ENCODE measurements at regions not wholly inside any gene's neighbourhood (a gene's known extent, or its start where the extent isn't known, plus 50 kb on each side); places are given as distances from the start of the nearest gene placed in this dataset.
"Not testable (repeated sequence)": the region's sequence is repeated elsewhere in the genome, so short reads cannot be mapped to it uniquely, and the experiment has no call there.

GRCh38 chr12:54799966-54800365 is 54.4 kb upstream of the MUCL1 start:
- not testable (repeated sequence) for DNase-seq

GRCh38 chr12:54798651-54799050 is 55.7 kb upstream of the MUCL1 start:
- no peak for DNase-seq

GRCh38 chr12:54796991-54797390 is 57.3 kb upstream of the MUCL1 start:
- no peak for DNase-seq

- DNase-seq: no peak
These were observed 58.7 kb upstream of the MUCL1 start for GRCh38 chr12:54795644-54796043.

GRCh38 chr12:54786081-54786480 is 68.2 kb upstream of the MUCL1 start:
- DNase-seq: no peak

GRCh38 chr12:54784115-54784514 is 70.2 kb upstream of the MUCL1 start:
- no peak for DNase-seq

GRCh38 chr12:54777031-54777430 is 77.3 kb upstream of the MUCL1 start:
- not testable (repeated sequence) for DNase-seq

- no peak for DNase-seq
These were observed 80.7 kb upstream of the MUCL1 start for GRCh38 chr12:54773593-54773992.

GRCh38 chr12:54765652-54766051 is 88.7 kb upstream of the MUCL1 start:
- no peak for DNase-seq

GRCh38 chr12:54762390-54762789 is 91.9 kb upstream of the MUCL1 start:
- DNase-seq: no peak

- DNase-seq: no peak
These were observed 94.6 kb upstream of the MUCL1 start for GRCh38 chr12:54759751-54760150.

- DNase-seq: no peak
These were observed 102.8 kb upstream of the MUCL1 start for GRCh38 chr12:54751493-54751892.

- DNase-seq: peak; percentile 6
These were observed 101.1 kb upstream of the DCD start for GRCh38 chr12:54749191-54749818.

GRCh38 chr12:54744590-54744989 is 96.4 kb upstream of the DCD start:
- no peak for DNase-seq

GRCh38 chr12:54740882-54741281 is 92.7 kb upstream of the DCD start:
- no peak for DNase-seq

- DNase-seq: no peak
These were observed 88.4 kb upstream of the DCD start for GRCh38 chr12:54736549-54736948.

- no peak for DNase-seq
These were observed 86.2 kb upstream of the DCD start for GRCh38 chr12:54734196-54734950.

- DNase-seq: no peak
These were observed 77.2 kb upstream of the DCD start for GRCh38 chr12:54725233-54725843.

- DNase-seq: no peak
These were observed 75.5 kb upstream of the DCD start for GRCh38 chr12:54723379-54724256.

GRCh38 chr12:54721312-54721711 is 73.1 kb upstream of the DCD start:
- DNase-seq: no peak

- no peak for DNase-seq
These were observed 71.5 kb upstream of the DCD start for GRCh38 chr12:54719691-54720090.

GRCh38 chr12:54716261-54716660 is 68.1 kb upstream of the DCD start:
- DNase-seq: no peak

GRCh38 chr12:54713876-54714275 is 65.7 kb upstream of the DCD start:
- DNase-seq: not testable (repeated sequence)
